ENCODE measurements at regions not wholly inside any gene's neighbourhood (a gene's known extent, or its start where the extent isn't known, plus 50 kb on each side); places are given as distances from the start of the nearest gene placed in this dataset.

DNA sequence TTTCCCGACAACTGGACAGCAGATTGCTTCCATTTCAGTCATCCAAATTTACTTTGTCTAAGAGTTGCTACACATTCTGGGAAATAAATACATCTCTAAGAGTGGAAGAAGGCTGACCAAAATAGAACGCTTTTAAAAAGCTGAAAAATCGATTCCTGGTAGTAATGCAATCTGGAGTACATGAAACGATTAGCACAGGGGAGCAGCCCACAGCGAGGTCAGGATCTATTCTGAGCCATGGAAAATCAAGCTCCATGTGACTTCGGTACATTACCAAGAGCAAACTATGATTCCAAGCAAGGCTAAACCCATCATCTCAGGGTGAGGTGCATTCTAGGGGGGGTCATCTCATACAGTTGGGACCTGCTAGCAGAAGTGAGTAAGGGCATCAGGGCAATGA, 249.3 kb downstream of the BLID start:
- Histone ChIP-seq H3K36me3 (ENCODE audit: control insufficient read depth in 2 of 2, extremely low read depth in 1 of 2, insufficient read depth in 2 of 2, low read length in 2 of 2) (no peaks in the 10 kb centered on the region), H2AFZ (ENCODE audit: control insufficient read depth, low read length) (no peak overlapping the region), H3K9me3 (ENCODE audit: control insufficient read depth, low read depth, low read length) (no peaks in the 10 kb centered on the region), H4K20me1 (ENCODE audit: control insufficient read depth, extremely low read depth, insufficient read depth, low read length) (no peaks in the 10 kb centered on the region), H3K27ac (ENCODE audit: control insufficient read depth, insufficient read depth, low read length) (no peak overlapping the region), H3K9ac (ENCODE audit: control insufficient read depth, extremely low read depth, insufficient read depth, low read length) (no peak overlapping the region), H3K79me2 (ENCODE audit: control insufficient read depth, insufficient read depth, low read length) (no peaks in the 10 kb centered on the region), H3K4me3 (ENCODE audit: control insufficient read depth in 2 of 3, extremely low read depth in 1 of 3, insufficient read depth in 2 of 3, low read depth in 1 of 3, low read length in 3 of 3) (no peak overlapping the region), H3K4me1 (ENCODE audit: control insufficient read depth, extremely low read depth, insufficient read depth, low read length) (no peaks in the 10 kb centered on the region), H3K27me3 (ENCODE audit: control insufficient read depth, extremely low read depth, insufficient read depth, low read length) (no peaks in the 10 kb centered on the region), H3K9me1 (ENCODE audit: control insufficient read depth, extremely low read depth, insufficient read depth, low read length) (no peaks in the 10 kb centered on the region), H3K4me2 (ENCODE audit: control insufficient read depth, extremely low read depth, insufficient read depth, low read depth, low read length) (no peak overlapping the region)
- no peak for TF ChIP-seq EZH2 (IDR thresholded peaks at IDR 0.05; ENCODE audit: low read length)
- TF ChIP-seq, protein P1, sequence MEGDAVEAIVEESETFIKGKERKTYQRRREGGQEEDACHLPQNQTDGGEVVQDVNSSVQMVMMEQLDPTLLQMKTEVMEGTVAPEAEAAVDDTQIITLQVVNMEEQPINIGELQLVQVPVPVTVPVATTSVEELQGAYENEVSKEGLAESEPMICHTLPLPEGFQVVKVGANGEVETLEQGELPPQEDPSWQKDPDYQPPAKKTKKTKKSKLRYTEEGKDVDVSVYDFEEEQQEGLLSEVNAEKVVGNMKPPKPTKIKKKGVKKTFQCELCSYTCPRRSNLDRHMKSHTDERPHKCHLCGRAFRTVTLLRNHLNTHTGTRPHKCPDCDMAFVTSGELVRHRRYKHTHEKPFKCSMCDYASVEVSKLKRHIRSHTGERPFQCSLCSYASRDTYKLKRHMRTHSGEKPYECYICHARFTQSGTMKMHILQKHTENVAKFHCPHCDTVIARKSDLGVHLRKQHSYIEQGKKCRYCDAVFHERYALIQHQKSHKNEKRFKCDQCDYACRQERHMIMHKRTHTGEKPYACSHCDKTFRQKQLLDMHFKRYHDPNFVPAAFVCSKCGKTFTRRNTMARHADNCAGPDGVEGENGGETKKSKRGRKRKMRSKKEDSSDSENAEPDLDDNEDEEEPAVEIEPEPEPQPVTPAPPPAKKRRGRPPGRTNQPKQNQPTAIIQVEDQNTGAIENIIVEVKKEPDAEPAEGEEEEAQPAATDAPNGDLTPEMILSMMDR (optimal IDR thresholded peaks at IDR 0.05 in 1 of 3, IDR thresholded peaks at IDR 0.05 in 1 of 3, conservative IDR thresholded peaks at IDR 0.05 in 1 of 3; ENCODE audit: extremely low read depth in 1 of 3, insufficient read depth in 2 of 3, low read length in 3 of 3): no peak
- DNase-seq (ENCODE audit: low read depth, low spot score) (no peak), FAIRE-seq (no peak)
- dilution Hi-C loops (cut with MboI; ENCODE audit: extremely low pct_ligation_motif_present, low sequenced_read_pairs): no loop called here

DNA sequence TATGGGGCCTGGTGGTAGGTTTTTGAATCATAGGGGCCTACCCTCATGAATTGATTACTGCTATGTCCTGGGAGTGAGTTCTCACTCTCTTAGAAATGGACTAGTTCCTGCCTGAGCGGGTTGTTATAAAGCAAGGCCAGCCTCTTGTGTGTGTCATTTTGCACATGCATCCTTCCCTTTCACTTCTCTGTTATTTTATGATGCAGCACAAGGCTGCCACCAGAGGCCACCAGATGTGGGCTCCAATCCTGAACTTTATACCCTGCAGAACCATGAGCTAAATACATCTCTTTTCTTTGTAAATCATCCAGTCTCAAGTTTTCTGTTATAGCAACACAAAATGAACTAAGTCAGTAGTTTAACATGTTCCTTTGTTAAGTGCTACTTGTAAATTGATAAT, 251.4 kb downstream of the BLID start:
- Histone ChIP-seq H3K4me1 (ENCODE audit: control insufficient read depth, extremely low read depth, insufficient read depth, low read length) (no peaks in the 10 kb centered on the region), H3K36me3 (ENCODE audit: control insufficient read depth in 2 of 2, extremely low read depth in 1 of 2, insufficient read depth in 2 of 2, low read length in 2 of 2) (no peaks in the 10 kb centered on the region), H2AFZ (ENCODE audit: control insufficient read depth, low read length) (no peak overlapping the region), H3K27me3 (ENCODE audit: control insufficient read depth, extremely low read depth, insufficient read depth, low read length) (no peaks in the 10 kb centered on the region), H3K4me3 (ENCODE audit: control insufficient read depth in 2 of 3, extremely low read depth in 1 of 3, insufficient read depth in 2 of 3, low read depth in 1 of 3, low read length in 3 of 3) (no peak overlapping the region), H3K27ac (ENCODE audit: control insufficient read depth, insufficient read depth, low read length) (no peak overlapping the region), H3K9ac (ENCODE audit: control insufficient read depth, extremely low read depth, insufficient read depth, low read length) (no peak overlapping the region), H4K20me1 (ENCODE audit: control insufficient read depth, extremely low read depth, insufficient read depth, low read length) (no peaks in the 10 kb centered on the region), H3K9me1 (ENCODE audit: control insufficient read depth, extremely low read depth, insufficient read depth, low read length) (no peaks in the 10 kb centered on the region), H3K9me3 (ENCODE audit: control insufficient read depth, low read depth, low read length) (no peaks in the 10 kb centered on the region), H3K79me2 (ENCODE audit: control insufficient read depth, insufficient read depth, low read length) (no peaks in the 10 kb centered on the region), H3K4me2 (ENCODE audit: control insufficient read depth, extremely low read depth, insufficient read depth, low read depth, low read length) (no peak overlapping the region)
- dilution Hi-C loops (cut with MboI; ENCODE audit: extremely low pct_ligation_motif_present, low sequenced_read_pairs): no loop called here
- DNase-seq (ENCODE audit: low read depth, low spot score) (no peak), FAIRE-seq (no peak)
- TF ChIP-seq, protein P1 (optimal IDR thresholded peaks at IDR 0.05 in 1 of 3, IDR thresholded peaks at IDR 0.05 in 1 of 3, conservative IDR thresholded peaks at IDR 0.05 in 1 of 3; ENCODE audit: extremely low read depth in 1 of 3, insufficient read depth in 2 of 3, low read length in 3 of 3): no peak
- no peak for TF ChIP-seq EZH2 (IDR thresholded peaks at IDR 0.05; ENCODE audit: low read length)

Measured in keratinocyte (primary cell).